ENCODE measurements at regions not wholly inside any gene's neighbourhood (a gene's known extent, or its start where the extent isn't known, plus 50 kb on each side); places are given as distances from the start of the nearest gene placed in this dataset.
A peak's percentile ranks its signal among the peaks of the same experiment; 100 is the strongest.

DNA sequence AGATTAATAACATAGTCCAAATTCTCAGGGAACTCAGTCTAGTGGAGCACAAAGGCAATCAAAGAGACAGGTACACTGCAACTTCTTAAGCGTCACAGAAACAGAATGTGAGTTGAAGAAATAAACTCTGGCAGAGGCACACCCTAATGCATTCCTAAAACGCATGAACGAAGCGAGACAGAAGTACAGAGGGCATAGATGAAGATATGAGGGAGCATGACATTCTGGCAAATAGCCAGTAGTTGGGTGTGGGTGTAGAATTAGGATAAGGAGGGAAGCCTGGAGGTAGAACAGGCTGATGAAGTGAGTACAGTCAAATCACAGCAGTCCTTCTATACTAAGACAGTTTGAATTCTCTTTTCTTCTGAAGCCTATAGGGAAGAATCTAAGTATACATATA lies 838.7 kb upstream of the API5 start:
- DNase-seq (ENCODE audit: low spot score), result no peak

- DNase-seq (ENCODE audit: low spot score), result no peak
Observed at GRCh38 chr11:42482822-42483221, 829.0 kb upstream of the API5 start.

GRCh38 chr11:42490506-42490905 lies 821.3 kb upstream of the API5 start:
- DNase-seq (ENCODE audit: low spot score), result no peak

GRCh38 chr11:42494459-42494858 lies 817.3 kb upstream of the API5 start:
- DNase-seq (ENCODE audit: low spot score), result no peak

DNA sequence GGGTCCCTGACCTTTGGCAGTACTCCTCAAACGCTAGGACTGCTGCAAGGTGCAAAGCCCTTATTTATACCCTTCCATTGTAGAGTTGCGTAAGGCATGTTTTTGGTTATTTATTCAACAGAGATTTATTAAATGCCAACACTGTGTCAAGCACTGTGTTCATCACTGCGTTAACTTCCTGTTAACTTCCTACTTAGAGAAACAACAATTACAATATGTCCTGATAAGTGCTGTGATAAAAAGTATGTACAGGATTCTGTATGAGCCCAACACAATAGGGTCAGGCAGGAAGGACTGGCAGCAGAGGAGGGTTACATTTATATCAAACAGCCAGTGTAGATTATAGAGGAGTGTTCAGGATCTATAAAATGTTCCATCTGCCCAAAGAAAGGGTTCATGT lies 812.8 kb upstream of the API5 start:
- DNase-seq (ENCODE audit: low spot score), result no peak

DNA sequence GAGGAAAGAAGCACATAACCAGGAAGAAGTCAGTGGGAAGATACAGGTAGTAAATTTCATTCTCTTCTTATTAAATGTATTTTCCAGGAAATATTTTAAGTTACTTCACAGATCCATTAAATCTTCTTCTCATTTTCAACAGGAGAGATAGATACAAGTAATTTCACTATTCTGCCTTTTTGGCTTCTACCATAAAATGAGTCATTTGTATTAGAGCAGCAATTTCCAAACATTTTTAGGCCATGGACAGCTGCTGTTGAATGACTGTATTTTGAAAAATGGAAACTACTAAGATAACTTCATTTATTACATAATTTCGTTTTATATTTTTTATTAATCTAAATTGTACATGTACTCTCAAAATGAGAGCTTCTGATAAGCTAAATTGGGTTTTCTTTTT lies 809.6 kb upstream of the API5 start:
- DNase-seq (ENCODE audit: low spot score), result no peak

DNA sequence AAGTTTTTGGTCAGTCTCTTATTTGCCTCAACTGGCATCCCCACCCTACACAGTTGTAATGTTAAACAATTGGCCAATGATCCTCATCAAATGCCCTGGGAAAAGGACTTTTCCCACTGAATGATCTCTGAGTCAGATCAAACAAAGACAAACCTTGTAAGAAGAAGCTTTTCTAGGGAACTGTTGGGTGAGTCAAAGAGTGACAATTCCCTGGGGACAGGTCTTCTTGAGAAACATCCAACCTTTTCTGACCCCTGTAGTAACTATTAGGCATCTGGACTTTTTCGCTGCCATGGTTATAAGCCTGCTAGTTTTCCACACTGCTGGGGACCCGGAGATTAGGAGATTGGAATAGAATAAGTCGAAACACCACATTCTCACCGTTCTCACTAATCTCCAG lies 789.8 kb upstream of the API5 start:
- DNase-seq (ENCODE audit: low spot score), result no peak

GRCh38 chr11:42524534-42525227 lies 787.1 kb upstream of the API5 start:
- peak; percentile 78 for DNase-seq (ENCODE audit: low spot score)

DNA sequence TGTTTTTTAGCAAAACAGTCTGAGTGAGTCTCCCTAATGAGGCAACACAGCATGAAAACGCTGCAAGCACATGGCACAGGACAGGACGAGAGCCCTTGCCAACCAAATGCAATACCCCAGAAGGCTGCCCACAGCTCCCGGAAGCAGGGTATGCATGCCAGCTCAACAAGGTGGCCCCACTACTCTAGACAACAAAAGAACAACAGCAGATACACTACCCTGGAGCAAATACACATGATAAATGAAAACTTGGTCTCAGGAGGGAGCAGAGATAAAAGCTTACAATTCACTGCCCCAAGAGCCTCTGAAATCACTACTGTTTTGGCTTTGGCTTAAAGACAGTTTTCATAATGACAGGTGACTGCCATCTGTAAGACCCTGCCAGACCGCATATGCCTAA lies 785.4 kb upstream of the API5 start:
- DNase-seq (ENCODE audit: low spot score), result no peak

DNA sequence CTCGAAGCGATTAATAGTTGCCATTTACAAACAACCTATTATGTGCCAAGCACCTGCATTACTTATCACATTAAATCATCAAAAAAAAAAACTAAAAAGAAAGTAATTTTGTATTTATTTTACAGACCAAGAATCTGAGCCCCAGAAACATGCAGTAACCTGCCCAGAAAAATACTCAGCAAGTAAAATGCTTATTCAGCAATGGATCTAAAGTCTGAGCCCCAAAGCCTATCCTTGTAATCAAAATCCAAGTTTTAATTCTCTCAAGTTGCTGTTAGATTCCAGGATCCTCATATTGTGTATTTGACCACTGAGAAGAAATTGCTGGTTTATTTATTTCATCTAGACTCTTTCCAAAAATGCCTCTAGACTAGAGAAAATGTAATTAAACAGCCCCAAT lies 783.3 kb upstream of the API5 start:
- DNase-seq (ENCODE audit: low spot score), result no peak

- no peak for DNase-seq (ENCODE audit: low spot score)
Observed at GRCh38 chr11:42528911-42529310, 782.9 kb upstream of the API5 start.

DNA sequence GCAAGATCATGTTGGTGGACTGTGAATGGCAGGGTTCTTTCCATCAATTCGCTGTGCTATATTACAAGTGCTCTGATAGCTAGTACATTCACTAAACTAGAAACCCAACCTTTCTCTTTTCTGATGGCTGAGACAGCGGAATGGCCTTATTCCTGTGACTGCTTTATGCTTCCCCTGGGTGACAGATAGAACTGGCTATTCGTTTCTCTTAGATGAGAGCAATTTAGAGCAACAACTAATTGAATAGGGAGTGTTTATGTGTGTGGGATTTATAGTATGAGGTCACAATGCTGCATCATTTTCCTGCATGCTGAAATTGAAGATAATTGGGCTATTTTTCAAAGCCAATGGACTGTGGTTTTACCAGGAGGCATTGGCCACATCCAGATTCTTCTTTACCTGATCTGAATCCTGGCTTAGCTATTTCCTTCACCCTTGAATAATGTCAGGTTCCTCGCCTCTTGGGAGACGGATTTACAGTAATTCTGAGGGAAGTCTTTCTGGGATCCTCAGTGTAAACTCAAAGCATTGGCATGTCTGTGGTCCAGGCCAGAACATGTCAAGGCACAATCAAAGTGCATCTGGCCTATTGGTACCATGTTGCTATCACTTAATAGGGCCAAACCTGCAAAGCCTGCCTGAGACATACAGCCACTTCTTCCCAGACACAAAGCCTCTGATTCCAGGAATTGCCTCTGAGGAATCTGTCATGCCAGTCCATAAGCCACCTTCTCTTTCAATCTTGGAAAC lies 775.0 kb upstream of the API5 start:
- no peak for DNase-seq (ENCODE audit: low spot score)

GRCh38 chr11:42542336-42542735 lies 769.5 kb upstream of the API5 start:
- DNase-seq (ENCODE audit: low spot score), result no peak

DNA sequence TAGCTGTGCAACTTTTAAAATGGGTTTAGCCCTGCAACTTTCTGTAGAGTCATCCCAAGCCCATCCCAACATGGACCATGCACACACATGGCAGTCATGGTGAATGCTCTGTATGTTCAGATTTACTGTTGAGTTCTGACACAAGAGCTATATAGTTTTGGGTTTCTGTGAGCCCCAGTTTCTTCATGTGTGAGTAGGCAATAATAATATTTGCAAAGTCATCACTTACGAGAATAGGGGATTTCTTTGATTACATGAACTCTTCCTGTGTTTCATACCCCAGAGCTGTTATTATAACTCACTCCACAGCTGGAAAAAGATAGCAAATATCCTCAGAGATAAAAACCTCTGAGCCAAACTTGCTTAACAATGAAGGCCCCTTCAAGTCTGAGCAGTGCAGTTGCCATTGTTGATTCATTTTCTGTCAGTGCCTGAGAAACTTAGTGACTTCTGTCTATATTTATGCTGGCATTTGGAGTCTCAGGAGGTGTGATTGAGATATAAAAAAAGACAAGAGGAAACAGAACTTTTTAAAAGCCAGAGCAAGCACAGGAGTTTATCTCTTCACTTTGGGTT lies 767.9 kb upstream of the API5 start:
- DNase-seq (ENCODE audit: low spot score), result no peak

GRCh38 chr11:42544726-42545125 lies 767.1 kb upstream of the API5 start:
- no peak for DNase-seq (ENCODE audit: low spot score)

DNA sequence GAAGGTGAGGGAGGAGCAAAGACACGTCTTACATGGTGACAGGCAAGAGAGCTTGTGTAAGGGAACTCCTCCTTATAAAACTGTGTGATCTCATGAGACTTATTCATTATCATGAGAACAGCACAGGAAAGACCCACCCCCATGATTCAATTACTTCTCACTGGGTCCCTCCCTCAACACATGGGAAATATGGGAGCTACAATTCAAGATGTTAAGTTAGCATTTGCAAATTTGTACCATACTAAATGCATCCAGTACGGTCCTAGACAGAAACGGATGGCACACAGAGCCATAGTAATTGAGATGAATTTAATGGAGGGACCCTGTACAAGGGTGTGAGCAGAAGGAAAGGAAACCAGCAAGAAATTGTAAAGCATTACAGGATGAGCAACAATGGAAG lies 765.8 kb upstream of the API5 start:
- DNase-seq (ENCODE audit: low spot score), result no peak

DNA sequence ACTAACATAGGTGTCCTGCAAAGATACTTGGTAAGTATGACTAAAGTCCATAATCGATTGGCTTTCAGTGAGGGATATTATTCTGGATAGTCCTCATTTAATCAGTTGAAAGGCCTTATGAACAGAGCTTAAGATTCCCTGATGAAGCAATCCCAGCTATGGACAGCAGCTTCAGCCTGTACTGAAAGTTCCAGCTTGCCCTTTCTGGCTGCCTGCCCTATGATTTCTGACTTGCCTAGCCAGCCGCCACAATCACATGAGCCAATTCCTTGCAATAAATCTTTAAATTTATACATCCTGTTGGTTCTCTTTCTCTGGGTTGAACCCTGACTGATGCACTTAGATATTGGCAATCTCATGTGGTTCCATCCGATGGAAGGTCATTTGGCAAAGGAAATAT lies 759.0 kb upstream of the API5 start:
- DNase-seq (ENCODE audit: low spot score), result no peak

GRCh38 chr11:42555190-42555589 lies 756.6 kb upstream of the API5 start:
- no peak for DNase-seq (ENCODE audit: low spot score)

DNA sequence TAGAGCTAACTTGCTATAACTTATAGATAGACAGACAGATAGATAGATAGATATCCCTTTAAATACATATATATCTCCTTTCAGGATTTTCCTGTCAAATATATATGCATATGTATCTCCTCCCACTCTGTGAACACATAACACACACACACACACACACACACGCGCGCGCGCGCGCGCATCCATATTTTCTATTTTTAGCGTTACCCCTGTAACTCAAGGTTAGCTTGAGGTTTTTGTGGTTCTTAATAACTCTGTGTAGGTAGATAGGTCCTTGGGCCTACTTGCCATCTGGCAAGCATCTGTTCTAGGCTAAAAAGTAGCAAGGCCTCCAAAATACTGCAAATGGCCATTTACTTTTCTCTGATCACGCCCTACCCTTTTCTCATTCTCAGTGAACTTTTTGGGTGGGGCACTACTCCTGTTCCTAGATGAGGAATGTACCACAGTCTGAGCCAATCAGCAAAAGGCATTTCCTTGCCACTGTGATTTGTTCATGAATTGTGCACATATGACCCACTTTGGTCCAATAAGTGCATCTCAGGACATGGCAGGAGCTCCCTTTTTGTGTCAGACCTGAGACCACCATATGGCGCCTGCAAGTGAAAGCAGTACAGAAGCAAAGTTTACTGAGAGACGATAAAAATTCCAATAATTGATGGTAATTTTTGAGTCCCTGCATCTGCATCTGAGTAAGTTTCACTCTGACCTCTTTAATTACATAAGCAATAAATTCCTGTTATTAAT lies 740.5 kb upstream of the API5 start:
- DNase-seq (ENCODE audit: low spot score), result no peak

- DNase-seq (ENCODE audit: low spot score), result no peak
Observed at GRCh38 chr11:42571878-42572610, 739.8 kb upstream of the API5 start.

- DNase-seq (ENCODE audit: low spot score), result no peak
Observed at GRCh38 chr11:42576318-42576717, 735.5 kb upstream of the API5 start.

DNA sequence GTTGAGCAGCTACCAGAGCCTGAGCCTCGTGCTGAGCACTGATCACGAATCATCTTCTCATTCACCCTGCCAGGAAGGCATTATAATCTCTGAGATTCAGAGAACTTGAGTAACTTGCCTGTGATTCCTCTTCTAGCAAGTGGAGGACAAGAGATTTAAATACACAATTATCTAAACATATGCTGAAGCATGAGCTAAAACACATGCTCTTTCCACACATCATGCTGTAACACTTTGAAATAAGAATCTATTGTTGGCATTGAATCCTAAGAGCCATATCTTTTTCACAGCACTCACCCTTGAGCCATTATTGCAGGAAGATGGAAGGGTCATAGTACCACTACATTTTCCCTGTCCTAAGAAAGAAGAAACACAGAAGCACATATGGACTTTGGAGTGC lies 722.5 kb upstream of the API5 start:
- no peak for DNase-seq (ENCODE audit: low spot score)

Data from H4 (cell line).